DMS 273 (cell line): ENCODE measurements at regions not wholly inside any gene's neighbourhood (a gene's known extent, or its start where the extent isn't known, plus 50 kb on each side); places are given as distances from the start of the nearest gene placed in this dataset.

Experiments used
- DNase-seq: peaks from one replicate; lab custom pipeline; 2025; ENCODE audit not compliant: unreplicated experiment; lab: John Stamatoyannopoulos, UW

- DNase-seq, result peak; percentile 6
Observed at GRCh38 chr5:67315082-67315989, 118.7 kb upstream of the CD180 start.

DNA sequence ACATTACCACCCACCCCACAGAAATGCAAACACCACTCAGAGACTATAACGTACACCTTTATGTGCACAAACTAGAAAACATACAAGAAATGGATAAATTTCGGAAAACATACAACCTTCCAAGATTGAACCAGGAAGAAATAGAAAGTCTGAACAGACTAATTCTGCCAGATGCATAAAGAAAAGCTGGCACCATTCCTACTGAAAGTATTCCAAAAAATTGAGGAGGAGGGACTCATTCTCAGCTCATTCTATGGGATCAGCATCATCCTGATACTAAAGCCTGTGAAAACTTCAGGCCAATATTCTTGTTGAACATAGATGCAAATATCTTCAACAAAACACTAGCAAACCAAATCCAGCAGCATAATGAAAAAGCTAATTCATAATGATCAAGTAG lies 115.1 kb upstream of the CD180 start:
- no peak for DNase-seq

GRCh38 chr5:67311208-67311607 lies 114.6 kb upstream of the CD180 start:
- DNase-seq, result no peak

DNA sequence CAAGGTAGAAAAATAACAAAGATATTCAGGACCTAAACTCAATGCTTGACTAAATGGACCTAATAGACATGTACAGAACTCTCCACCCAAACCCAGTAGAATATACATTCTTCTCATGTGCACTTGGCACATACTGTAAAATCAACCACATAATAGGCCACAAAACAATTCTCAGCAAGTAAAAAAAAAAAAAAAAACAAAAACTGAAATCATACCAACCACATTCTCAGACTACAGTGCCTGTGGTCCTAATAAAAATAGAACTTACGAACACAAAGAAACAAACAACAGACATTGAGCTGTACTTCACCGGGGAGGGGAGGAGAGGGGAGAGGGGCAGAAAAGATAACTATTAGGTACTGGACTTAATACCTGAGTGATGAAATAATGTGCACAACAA lies 114.1 kb upstream of the CD180 start:
- DNase-seq, result no peak

- DNase-seq, result no peak
Observed at GRCh38 chr5:67310169-67310568, 113.6 kb upstream of the CD180 start.

DNA sequence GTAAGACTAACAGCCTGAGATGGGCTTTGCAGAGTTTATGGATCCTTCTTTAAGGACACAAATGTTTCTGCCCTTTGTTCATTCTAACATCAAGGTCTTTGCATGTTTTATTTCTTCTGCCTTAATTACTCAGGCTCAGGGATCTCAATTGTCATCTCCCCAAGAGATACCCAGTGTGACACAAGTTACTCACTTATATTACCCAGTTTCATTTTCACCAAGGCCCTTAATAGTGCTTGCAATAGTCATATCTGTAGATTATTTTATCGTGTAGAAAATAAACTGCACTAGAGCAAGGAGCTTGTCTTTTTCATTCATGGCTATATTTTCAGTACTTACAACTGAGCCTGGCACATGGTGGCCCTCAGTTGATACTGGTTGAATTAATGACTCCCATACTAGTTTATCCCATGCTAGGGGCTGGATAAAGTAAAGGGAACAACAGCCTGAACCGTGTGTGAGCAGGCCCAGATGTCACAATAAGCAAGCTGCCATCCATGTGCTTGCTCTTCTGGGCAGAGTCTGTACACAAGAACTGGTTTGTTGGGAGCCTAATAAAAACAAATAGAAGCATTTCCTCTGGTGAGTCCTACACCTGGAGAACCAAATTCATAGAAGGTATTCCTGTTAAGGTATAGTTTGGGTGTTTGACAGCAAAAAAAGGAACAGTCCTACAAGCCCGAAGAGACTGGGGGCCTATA lies 112.5 kb upstream of the CD180 start:
- no peak for DNase-seq

DNA sequence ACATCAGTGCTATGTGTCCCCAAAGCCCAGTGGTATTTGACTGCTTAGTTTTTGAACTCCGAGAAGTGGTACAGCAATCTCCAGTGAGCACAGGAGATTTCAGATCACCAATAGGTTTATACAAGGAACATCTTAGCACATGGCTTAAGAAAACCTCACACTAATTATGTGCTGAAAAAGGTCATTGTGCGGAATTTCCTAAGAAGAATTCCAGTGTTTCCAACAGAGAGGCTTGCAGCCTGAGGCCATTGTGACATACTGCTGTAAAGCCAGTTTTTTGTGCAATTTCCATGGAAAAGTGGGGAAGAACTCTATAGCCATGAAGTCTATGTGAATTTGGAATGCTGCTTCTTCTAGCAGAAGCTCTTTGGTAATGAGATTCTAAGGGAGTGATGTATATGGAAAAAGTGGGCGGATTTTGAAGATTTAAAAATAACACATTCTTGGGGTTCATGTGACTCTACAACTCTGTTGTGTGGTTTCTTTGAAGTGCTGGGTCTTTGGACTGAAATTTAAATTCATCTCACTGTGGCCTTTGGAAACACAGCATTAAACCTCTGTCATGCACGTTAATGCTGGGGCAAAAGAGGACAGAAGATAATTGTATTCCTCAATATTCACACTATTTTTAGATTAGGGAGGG lies 110.5 kb upstream of the CD180 start:
- no peak for DNase-seq

DNA sequence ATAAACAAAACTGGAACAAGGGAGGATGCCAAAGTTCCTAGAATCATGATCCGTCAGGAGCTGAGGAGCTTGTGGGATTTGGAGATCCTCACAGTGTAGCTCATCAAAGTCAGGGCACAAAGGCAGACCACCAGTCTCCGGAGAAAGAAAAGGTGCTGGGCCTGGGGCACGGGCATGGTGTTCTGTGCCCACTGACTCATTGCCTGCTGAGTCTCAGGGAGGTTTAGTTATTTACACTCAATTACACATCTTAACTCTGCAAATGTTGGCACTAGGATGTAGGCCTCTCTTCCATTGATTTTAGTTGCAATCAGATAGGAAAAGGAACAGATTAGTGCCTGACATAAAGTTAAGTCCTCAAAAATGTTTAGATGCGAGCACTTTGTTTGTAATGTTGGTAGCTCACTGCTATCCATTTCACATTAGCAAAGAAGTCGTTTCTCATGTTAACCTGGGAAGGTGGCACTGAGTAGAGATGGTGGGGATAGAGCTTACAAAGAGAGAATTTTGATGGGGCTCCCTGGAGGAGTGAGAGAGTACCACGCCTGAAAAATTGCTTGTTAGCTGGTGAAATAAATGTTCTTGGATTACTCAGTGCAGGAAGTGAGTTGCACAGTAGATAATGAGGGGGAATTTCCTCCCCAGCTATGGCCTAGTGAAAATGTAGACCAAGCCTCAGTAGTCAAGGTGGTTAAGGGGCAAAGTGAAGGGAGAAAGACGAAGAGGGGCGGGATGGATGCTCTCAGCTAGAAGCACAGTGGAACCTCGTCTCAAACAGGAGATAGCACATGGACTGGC lies 109.5 kb upstream of the CD180 start:
- no peak for DNase-seq

- no peak for DNase-seq
Observed at GRCh38 chr5:67305401-67305800, 108.8 kb upstream of the CD180 start.

DNA sequence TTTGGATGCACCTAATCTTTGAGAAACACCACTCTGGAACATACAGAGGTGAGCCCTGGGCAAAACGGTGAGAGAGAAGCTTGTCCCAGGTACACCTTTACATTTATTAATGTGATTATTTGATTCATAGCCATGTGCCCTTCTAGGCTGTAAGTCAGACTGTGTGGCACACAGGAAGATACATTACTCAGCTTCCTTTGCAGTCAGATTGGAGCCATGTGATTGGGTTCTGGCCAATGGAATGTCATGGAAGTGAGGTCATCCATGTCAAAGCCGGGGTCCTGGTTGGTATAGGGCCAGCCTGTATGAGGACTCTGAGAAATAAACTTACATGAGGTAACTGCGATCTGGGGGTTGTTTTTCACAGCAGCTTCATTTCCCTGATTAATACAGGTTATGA lies 106.8 kb upstream of the CD180 start:
- DNase-seq, result peak; percentile 4

- DNase-seq, result no peak
Observed at GRCh38 chr5:67301285-67301903, 104.8 kb upstream of the CD180 start.

DNA sequence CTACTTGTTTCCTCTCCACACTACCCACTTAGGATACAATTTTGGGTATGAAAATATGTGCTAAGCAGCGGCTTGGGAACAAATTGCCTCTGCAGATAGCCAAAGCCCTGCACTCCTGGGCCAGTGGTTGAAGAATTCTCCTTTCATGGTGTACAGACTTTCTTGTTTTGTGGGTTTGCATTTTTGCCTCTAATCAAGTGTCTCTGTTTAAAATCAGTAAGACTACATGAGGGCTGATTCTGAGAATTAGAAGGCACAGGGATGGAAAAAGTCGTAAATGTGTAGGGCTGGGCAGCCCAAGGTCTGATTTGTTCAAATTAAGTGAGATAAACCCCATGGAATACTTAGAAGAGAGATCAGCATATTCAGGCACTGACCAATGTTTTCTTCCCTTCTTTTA lies 103.7 kb upstream of the CD180 start:
- no peak for DNase-seq

GRCh38 chr5:67299231-67299735 lies 102.7 kb upstream of the CD180 start:
- no peak for DNase-seq

- DNase-seq, result no peak
Observed at GRCh38 chr5:67297802-67298532, 101.4 kb upstream of the CD180 start.

GRCh38 chr5:67297376-67297775 lies 100.8 kb upstream of the CD180 start:
- DNase-seq, result peak; percentile 13

- DNase-seq, result no peak
Observed at GRCh38 chr5:67294266-67294938, 97.8 kb upstream of the CD180 start.

- no peak for DNase-seq
Observed at GRCh38 chr5:67293226-67293625, 96.6 kb upstream of the CD180 start.

DNA sequence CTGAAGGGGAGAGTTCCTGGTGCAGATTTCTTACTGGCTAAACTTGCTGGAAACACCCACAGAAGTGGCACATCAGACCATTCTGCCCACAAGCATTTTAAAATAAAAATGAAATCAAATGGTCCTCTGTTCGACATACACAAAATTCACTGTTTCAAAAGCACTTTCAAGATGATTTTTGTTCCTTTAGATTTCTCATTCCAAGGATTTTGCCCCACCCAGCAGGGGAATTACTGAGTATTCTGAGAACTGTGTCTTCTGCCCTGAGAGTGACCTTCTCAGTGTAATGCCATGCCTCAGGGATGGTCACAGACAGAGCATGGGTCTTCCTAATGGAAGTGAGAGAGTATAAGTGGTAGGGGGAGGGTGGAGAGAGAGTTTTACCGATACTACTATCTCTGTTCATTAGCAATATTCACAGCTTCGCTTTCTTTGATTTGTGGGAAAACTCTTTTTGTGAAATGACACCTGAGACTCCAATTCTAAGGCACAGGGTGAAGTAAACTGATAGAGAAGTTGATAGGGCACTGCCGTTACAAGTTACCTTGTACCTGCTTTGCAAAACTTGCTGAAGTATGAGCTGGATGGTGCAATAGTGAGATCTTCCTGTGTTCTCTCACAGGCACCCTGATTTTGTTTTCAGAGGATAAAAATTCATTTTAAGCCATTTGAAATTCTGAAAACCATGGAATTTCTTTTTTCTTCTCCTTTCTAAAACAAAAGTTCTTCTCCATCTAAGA lies 95.8 kb upstream of the CD180 start:
- no peak for DNase-seq

GRCh38 chr5:67291671-67292070 lies 95.1 kb upstream of the CD180 start:
- no peak for DNase-seq
